Prostate gland (tissue), 2 donors: ENCODE measurements at regions not wholly inside any gene's neighbourhood (a gene's known extent, or its start where the extent isn't known, plus 50 kb on each side); places are given as distances from the start of the nearest gene placed in this dataset.

Experiments used
- DNase-seq: peaks from one replicate; pipeline ENCODE4 v3.0.0-alpha.2; 2019; ENCODE audit warnings: low spot score
- H3K27ac ChIP-seq, 2 donors: fragments of 200-600 bp; sonication (generic); 2 replicates each; pipeline ENCODE4 v1.5.1; 2017 to 2019
- H3K27me3 ChIP-seq: fragments of 200-600 bp; sonication (generic); replicated peaks from 2 replicates; pipeline ENCODE4 v1.5.1; 2019; ENCODE audit not compliant: insufficient read depth
- H3K36me3 ChIP-seq, 2 donors: fragments of 200-600 bp; sonication (generic); 1 replicate in 1 of 2; 2 replicates in 1 of 2; pipeline versions ENCODE4 v1.5.1 to v1.8.1; 2017 to 2019
- H3K4me1 ChIP-seq: fragments of 200-600 bp; sonication (generic); replicated peaks from 2 replicates; pipeline ENCODE4 v1.5.1; 2019
- H3K4me3 ChIP-seq, 2 donors: fragments of 200-600 bp; sonication (generic); 2 replicates each; pipeline ENCODE4 v1.5.1; 2017 to 2019
- H3K9me3 ChIP-seq: fragments of 200-600 bp; sonication (generic); 2 replicates; pipeline ENCODE4 v1.5.1; 2017
- POLR2A ChIP-seq: fragments of 450-650 bp; IDR thresholded peaks from one replicate; pipeline ENCODE4 v1.6.1; 2016; ENCODE audit warnings: antibody characterized with exemption, mild to moderate bottlenecking
- POLR2AphosphoS5 ChIP-seq: sonication (generic); formaldehyde crosslinking; IDR thresholded peaks from one replicate; pipeline ENCODE4 v1.6.1; 2017; ENCODE audit warnings: antibody characterized with exemption
- WGBS: methylation state at CpG from one replicate; pipeline ENCODE4 v1.1.5; 2018; 5-methylcytosine and 5-hydroxymethylcytosine counted together
- intact Hi-C: fragments of 100-400 bp; cut with DNase I; formaldehyde crosslinking; loops from one replicate; pipeline ENCODE4 v1.14.2; 2022
- TF ChIP-seq, protein P1 (sequence below), 4 experiments: fragments of 200-600 bp in 2 of 4; fragments of 450-650 bp in 2 of 4; sonication (generic) in 2 of 4; IDR thresholded peaks; 1 replicate in 3 of 4; 2 replicates in 1 of 4; pipeline ENCODE4 v1.5.1; 2016 to 2019; ENCODE audit warnings: antibody characterized with exemption in 4 of 4, mild to moderate bottlenecking in 2 of 4, moderate library complexity in 2 of 4

DNA sequence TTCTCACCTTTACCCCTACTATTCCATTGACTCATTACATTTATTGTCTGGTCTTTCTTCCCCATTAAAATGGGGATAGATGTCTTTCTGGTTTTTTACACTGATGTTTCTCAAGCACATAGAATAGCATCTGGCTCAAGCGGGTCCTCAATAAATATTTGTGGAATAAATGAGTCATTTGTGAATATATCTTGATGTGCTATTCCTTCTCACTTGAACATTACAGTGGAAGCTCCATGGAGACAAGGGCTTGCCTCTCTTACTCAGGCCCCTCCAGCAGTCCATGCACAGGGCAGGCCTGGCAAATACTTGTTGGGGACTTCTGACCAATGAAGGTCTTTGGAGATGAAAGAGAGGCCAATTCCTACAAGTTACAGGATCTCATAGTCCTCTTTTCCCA, 151.7 kb upstream of the TAS2R1 start:
- Histone ChIP-seq H3K36me3 (no peaks in the 10 kb centered on the region), H3K27ac (no peak overlapping the region), H3K9me3 (no peaks in the 10 kb centered on the region), H3K4me3 (no peak overlapping the region), H3K27me3 (no peaks in the 10 kb centered on the region), H3K4me1 (no peaks in the 10 kb centered on the region)
- DNase-seq = no peak
- TF ChIP-seq POLR2AphosphoS5 = no peak
- TF ChIP-seq, protein P1, sequence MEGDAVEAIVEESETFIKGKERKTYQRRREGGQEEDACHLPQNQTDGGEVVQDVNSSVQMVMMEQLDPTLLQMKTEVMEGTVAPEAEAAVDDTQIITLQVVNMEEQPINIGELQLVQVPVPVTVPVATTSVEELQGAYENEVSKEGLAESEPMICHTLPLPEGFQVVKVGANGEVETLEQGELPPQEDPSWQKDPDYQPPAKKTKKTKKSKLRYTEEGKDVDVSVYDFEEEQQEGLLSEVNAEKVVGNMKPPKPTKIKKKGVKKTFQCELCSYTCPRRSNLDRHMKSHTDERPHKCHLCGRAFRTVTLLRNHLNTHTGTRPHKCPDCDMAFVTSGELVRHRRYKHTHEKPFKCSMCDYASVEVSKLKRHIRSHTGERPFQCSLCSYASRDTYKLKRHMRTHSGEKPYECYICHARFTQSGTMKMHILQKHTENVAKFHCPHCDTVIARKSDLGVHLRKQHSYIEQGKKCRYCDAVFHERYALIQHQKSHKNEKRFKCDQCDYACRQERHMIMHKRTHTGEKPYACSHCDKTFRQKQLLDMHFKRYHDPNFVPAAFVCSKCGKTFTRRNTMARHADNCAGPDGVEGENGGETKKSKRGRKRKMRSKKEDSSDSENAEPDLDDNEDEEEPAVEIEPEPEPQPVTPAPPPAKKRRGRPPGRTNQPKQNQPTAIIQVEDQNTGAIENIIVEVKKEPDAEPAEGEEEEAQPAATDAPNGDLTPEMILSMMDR (IDR thresholded peaks at IDR 0.05) = no peak
- TF ChIP-seq POLR2A = no peak
- WGBS = 65% methylated on average over 1 of the region's 1 CpG
- intact Hi-C loops = no loop called here

DNA sequence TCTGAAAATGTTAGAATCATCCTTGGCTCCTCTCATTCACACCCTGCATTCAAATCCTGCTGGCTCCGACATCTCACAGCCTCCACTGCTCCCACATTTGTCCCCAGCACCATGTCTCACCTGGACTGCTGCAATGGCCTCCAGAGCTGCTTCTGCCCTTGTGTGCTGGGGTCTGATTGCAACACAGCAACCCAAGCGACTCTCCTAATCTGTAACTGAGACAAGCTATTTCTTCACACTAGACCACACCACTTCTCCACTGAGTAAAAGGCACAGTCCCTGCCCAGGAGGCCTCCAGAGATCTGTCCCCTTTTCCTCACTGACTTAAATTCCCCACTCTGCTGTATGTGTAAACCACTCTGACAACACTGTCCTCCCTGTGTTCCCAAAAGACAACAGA, 151.1 kb upstream of the TAS2R1 start:
- H3K9me3 ChIP-seq = no peaks in the 10 kb centered on the region
- 90% methylated on average over 2 of the region's 2 CpGs for WGBS
- no peaks in the 10 kb centered on the region for H3K36me3 ChIP-seq
- intact Hi-C loops = no loop called here
- no peaks in the 10 kb centered on the region for H3K27me3 ChIP-seq
- H3K4me1 ChIP-seq = no peaks in the 10 kb centered on the region
- H3K4me3 ChIP-seq = no peak overlapping the region
- DNase-seq = no peak
- H3K27ac ChIP-seq = no peak overlapping the region
- TF ChIP-seq POLR2AphosphoS5 (no peak), POLR2A (no peak)
- TF ChIP-seq, protein P1 (IDR thresholded peaks at IDR 0.05) = no peak

DNA sequence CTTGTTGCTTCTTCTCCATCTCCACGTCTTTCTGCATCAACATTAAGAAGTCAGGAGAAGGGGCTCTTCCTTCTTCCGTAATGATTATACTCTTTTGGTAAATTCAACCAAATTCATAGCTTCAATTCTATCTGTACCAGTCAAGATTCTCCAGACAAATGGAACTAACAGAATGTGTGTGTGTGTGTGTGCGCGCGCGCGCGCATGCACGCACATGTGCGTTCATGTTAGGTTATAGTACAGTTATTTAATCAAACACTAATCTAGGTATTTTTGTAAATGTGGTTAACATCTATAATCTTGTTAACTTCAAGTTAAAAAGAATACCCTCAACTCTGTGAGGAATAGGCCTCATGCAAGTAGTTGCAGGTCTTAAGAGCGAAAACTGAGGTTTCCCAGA, 150.3 kb upstream of the TAS2R1 start:
- no peaks in the 10 kb centered on the region for H3K27me3 ChIP-seq
- intact Hi-C loops = no loop called here
- 97% methylated on average over 11 of the region's 11 CpGs for WGBS

DNA sequence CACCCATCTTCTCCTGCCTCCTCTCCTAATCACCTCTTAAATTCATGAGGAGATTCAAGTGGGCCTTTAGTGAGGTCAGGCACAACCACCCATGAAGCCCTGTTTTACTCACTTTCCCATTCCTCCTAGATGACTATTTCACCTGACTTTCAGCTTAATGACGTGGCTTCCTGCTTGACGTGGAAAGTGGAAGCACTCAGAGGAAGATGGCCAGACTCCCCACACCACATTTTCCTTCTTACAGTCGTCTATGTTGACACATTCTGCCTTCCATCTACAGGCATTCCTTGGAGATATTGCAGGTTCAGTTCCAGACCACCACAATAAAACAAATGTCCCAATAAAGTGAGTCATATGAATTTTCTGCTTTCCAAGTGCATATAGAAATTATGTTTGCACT, 146.4 kb upstream of the TAS2R1 start:
- Histone ChIP-seq H3K27ac (no peak overlapping the region), H3K36me3 (no peaks in the 10 kb centered on the region), H3K9me3 (no peaks in the 10 kb centered on the region), H3K4me1 (no peaks in the 10 kb centered on the region), H3K27me3 (no peaks in the 10 kb centered on the region), H3K4me3 (no peak overlapping the region)
- TF ChIP-seq POLR2AphosphoS5 = no peak
- TF ChIP-seq POLR2A = no peak
- TF ChIP-seq, protein P1 (IDR thresholded peaks at IDR 0.05) = no peak
- WGBS = 66% methylated on average over 3 of the region's 3 CpGs
- DNase-seq = no peak
- intact Hi-C loops = no loop called here

More for the DNA sequence above, 150.3 kb upstream of the TAS2R1 start:
- H3K27ac ChIP-seq = no peak overlapping the region
- H3K4me1 ChIP-seq = no peaks in the 10 kb centered on the region
- no peak for DNase-seq
- no peaks in the 10 kb centered on the region for H3K9me3 ChIP-seq
- H3K4me3 ChIP-seq = no peak overlapping the region
- H3K36me3 ChIP-seq = no peaks in the 10 kb centered on the region
- no peak for TF ChIP-seq POLR2A
- no peak for TF ChIP-seq POLR2AphosphoS5
- TF ChIP-seq, protein P1 (IDR thresholded peaks at IDR 0.05) = no peak

DNA sequence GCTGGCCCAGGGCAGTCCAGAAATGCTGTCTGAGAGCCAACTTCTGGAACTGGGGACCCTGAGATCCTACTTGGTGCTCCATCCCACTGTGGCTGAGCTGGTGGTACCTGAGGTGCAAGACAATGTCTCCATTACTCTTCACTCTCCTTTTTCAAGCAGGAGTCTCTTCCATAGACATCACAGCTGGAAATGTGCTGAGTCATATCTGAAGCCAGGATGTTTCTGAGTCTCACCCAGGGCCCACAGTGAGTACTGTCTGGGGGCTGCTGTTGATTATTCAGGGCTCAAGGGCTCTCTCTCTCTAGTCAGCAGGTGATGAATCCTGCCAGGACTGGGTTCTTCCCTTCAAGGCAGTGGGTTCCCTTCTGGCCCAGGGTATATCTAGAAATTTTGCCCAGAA, 145.2 kb upstream of the TAS2R1 start:
- DNase-seq = no peak
- H3K4me1 ChIP-seq = no peaks in the 10 kb centered on the region
- no peak overlapping the region for H3K27ac ChIP-seq
- H3K27me3 ChIP-seq = no peaks in the 10 kb centered on the region
- intact Hi-C loops = no loop called here
- no peaks in the 10 kb centered on the region for H3K9me3 ChIP-seq
- H3K4me3 ChIP-seq = no peak overlapping the region
- TF ChIP-seq POLR2AphosphoS5 = no peak
- no peak for TF ChIP-seq POLR2A
- TF ChIP-seq, protein P1 (IDR thresholded peaks at IDR 0.05) = no peak
- H3K36me3 ChIP-seq = no peaks in the 10 kb centered on the region
